PC-3 (cell line): ENCODE measurements at regions not wholly inside any gene's neighbourhood (a gene's known extent, or its start where the extent isn't known, plus 50 kb on each side); places are given as distances from the start of the nearest gene placed in this dataset.

Source experiments
- ATAC-seq: fragments of 200-7000 bp; cut with Tn5 transposase; 2 replicates; pipeline ENCODE4 v1.9.1; 2020; ENCODE audit warnings: mild to moderate bottlenecking, moderate library complexity
- BruUV-seq: library from RNA; stranded (reverse); fragments of 400-500 nt; replicated peaks from 2 replicates; lab custom pipeline; 2021; lab: Mats Ljungman, UMichigan
- CTCF ChIA-PET: fragments of 300-600 bp; sonication (Branson Sonifier 250); formaldehyde crosslinking; loops from one replicate; lab custom pipeline; 2022; ENCODE audit warnings: antibody characterized with exemption; lab: Charles Lee
- POLR2A ChIA-PET: fragments of 300-600 bp; sonication (Branson Sonifier 250); formaldehyde crosslinking; loops from one replicate; lab custom pipeline; 2022; ENCODE audit warnings: antibody characterized with exemption; ENCODE audit not compliant: unreplicated experiment; lab: Charles Lee
- DNase-seq: peaks from one replicate; pipeline ENCODE4 v3.0.0-alpha.2; 2015
- H2AFZ ChIP-seq: fragments of 300-600 bp; sonication (generic); 2 replicates; pipeline ENCODE4 v1.6.0; 2016; ENCODE audit warnings: antibody characterized with exemption, low read length
- H3F3A ChIP-seq: fragments of 300-600 bp; sonication (generic); one replicate; pipeline ENCODE4 v1.6.0; 2017; ENCODE audit warnings: antibody characterized with exemption, low read length, control low read depth, mild to moderate bottlenecking; ENCODE audit not compliant: unreplicated experiment
- H3K27ac ChIP-seq: fragments of 300-600 bp; sonication (generic); 2 replicates; pipeline ENCODE4 v1.5.1; 2016; ENCODE audit warnings: mild to moderate bottlenecking, low read length
- H3K27me3 ChIP-seq: fragments of 300-600 bp; sonication (generic); 2 replicates; pipeline ENCODE4 v1.6.1; 2016; ENCODE audit warnings: low read length, mixed read lengths
- H3K36me3 ChIP-seq: fragments of 300-600 bp; sonication (generic); 2 replicates; pipeline ENCODE4 v1.6.1; 2016; ENCODE audit warnings: low read depth, mixed run types, low read length, mixed read lengths
- H3K4me1 ChIP-seq: fragments of 300-600 bp; sonication (generic); 2 replicates; pipeline ENCODE4 v1.5.1; 2016; ENCODE audit warnings: low read length; ENCODE audit not compliant: insufficient read depth
- H3K4me2 ChIP-seq: fragments of 300-600 bp; sonication (generic); 2 replicates; pipeline ENCODE4 v1.6.0; 2016; ENCODE audit warnings: low read length
- H3K4me3 ChIP-seq: fragments of 300-600 bp; sonication (generic); 2 replicates; pipeline ENCODE4 v1.5.1; 2016; ENCODE audit warnings: mild to moderate bottlenecking, low read length, mixed read lengths
- H3K79me2 ChIP-seq: fragments of 300-600 bp; sonication (generic); 2 replicates; pipeline ENCODE4 v1.6.1; 2017; ENCODE audit warnings: low read length, mixed read lengths
- H3K9ac ChIP-seq: fragments of 300-600 bp; sonication (generic); 2 replicates; pipeline ENCODE4 v1.6.0; 2016; ENCODE audit warnings: mild to moderate bottlenecking, low read length
- H3K9me2 ChIP-seq: fragments of 300-600 bp; sonication (generic); replicated peaks from 2 replicates; pipeline ENCODE4 v1.6.1; 2016; ENCODE audit warnings: mixed run types, low read length, mixed read lengths
- H3K9me3 ChIP-seq: fragments of 300-600 bp; sonication (generic); 2 replicates; pipeline ENCODE4 v1.6.1; 2016; ENCODE audit warnings: low read length, mixed read lengths
- H4K20me1 ChIP-seq: fragments of 300-600 bp; sonication (generic); 2 replicates; pipeline ENCODE4 v1.6.1; 2016; ENCODE audit warnings: low read length, mixed read lengths
- EZH2 ChIP-seq: fragments of 300-600 bp; sonication (generic); IDR thresholded peaks from one replicate; pipeline ENCODE4 v1.6.1; 2017; ENCODE audit warnings: antibody characterized with exemption, mild to moderate bottlenecking, low read length; ENCODE audit not compliant: unreplicated experiment
- EZH2phosphoT487 ChIP-seq: fragments of 300-600 bp; sonication (generic); IDR thresholded peaks from 2 replicates; pipeline ENCODE4 v1.6.1; 2018; ENCODE audit warnings: mild to moderate bottlenecking, antibody characterized with exemption, low read length, borderline replicate concordance
- intact Hi-C: fragments of 100-400 bp; cut with micrococcal nuclease; formaldehyde crosslinking; loops from 2 replicates; pipeline ENCODE4 v1.9.0; 2023
- TF ChIP-seq, protein P1 (sequence below): fragments of 300-600 bp; sonication (generic); conservative IDR thresholded peaks from 2 replicates; pipeline ENCODE4 v1.5.1; 2017; ENCODE audit warnings: antibody characterized with exemption, low read depth, mild to moderate bottlenecking, low read length

DNA sequence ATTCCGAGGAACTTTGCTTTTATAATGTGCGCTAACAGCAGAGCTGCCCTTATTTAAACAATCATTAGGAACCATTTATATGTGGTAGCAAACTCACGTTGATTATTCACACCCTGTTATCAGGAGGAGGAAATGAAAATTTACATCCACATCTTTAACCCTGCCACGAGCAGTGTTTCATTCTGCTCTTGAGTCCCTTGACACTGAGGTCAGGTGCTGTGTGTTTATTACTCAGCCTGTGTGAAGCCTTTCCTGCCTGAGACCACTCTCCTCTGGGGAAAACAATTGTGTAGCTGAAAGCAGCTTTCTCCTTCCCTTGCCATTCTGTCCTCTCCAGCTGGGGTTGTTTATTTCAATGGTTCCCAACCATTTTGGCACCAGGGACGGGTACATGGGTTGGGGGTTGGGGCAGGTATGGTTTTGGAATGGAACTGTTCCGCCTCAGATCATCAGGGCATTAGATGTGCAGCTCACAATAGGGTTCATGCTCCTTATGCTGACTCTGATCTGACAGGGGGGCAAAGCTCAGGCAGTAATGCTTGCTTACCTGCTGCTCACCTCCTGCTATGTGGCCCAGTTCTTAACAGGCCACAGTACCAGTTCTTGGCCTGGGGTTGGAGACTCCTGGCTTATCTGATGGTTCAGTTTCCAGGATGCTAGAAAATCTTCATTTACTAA, 651.1 kb downstream of the TDRD15 start:
- Histone ChIP-seq H3K9ac (no peak overlapping the region), H3F3A (no peaks in the 10 kb centered on the region), H2AFZ (no peak overlapping the region), H3K27ac (no peak overlapping the region), H3K4me3 (no peak overlapping the region), H3K4me1 (no peaks in the 10 kb centered on the region), H4K20me1 (no peaks in the 10 kb centered on the region), H3K79me2 (no peaks in the 10 kb centered on the region), H3K4me2 (no peak overlapping the region), H3K36me3 (no peaks in the 10 kb centered on the region), H3K9me3 (peaks cover 24% of the 10 kb centered on the region; the same call in 1 of the 2 replicates), H3K27me3 (no peaks in the 10 kb centered on the region), H3K9me2 (no peaks in the 10 kb centered on the region)
- TF ChIP-seq EZH2phosphoT487, result no peak
- no peak for TF ChIP-seq EZH2
- TF ChIP-seq, protein P1, sequence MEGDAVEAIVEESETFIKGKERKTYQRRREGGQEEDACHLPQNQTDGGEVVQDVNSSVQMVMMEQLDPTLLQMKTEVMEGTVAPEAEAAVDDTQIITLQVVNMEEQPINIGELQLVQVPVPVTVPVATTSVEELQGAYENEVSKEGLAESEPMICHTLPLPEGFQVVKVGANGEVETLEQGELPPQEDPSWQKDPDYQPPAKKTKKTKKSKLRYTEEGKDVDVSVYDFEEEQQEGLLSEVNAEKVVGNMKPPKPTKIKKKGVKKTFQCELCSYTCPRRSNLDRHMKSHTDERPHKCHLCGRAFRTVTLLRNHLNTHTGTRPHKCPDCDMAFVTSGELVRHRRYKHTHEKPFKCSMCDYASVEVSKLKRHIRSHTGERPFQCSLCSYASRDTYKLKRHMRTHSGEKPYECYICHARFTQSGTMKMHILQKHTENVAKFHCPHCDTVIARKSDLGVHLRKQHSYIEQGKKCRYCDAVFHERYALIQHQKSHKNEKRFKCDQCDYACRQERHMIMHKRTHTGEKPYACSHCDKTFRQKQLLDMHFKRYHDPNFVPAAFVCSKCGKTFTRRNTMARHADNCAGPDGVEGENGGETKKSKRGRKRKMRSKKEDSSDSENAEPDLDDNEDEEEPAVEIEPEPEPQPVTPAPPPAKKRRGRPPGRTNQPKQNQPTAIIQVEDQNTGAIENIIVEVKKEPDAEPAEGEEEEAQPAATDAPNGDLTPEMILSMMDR, result no peak
- ATAC-seq (no peak), DNase-seq (no peak)
- BruUV-seq, result no TSS peak
- intact Hi-C loops, result no loop called here
- CTCF ChIA-PET, result no interaction called here
- POLR2A ChIA-PET, result no interaction called here

DNA sequence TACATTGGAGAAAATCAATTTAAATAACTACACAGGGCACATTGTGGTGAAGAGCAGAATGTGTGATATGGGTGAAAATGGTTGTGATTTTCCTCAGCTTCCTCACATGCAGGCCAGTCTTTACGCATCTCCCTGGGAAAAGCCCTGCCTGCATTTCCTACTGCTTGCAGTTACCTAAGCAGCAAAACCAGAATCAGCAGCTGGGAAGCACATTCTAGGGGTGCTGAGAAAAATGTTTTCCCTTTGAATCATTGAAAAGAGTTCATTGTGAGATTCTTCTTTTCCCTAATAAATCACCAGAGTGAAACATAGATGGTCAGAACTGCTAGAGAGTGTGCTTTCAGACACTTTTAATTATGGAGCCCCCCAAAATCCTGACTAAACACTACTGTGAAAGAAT, 656.0 kb downstream of the TDRD15 start:
- H3K9me2 ChIP-seq, result no peaks in the 10 kb centered on the region
- ATAC-seq (no peak), DNase-seq (no peak)
- intact Hi-C loops, result no loop called here
- no peaks in the 10 kb centered on the region for H4K20me1 ChIP-seq
- TF ChIP-seq, protein P1, result no peak
- TF ChIP-seq EZH2phosphoT487 (no peak), EZH2 (no peak)
- no peaks in the 10 kb centered on the region for H3K27me3 ChIP-seq
- H3K4me2 ChIP-seq, result no peak overlapping the region
- H3K79me2 ChIP-seq, result no peaks in the 10 kb centered on the region
- H3K4me1 ChIP-seq, result no peaks in the 10 kb centered on the region
- H3K27ac ChIP-seq, result no peak overlapping the region
- no TSS peak for BruUV-seq
- peaks cover 16% of the 10 kb centered on the region; the same call in 1 of the 2 replicates for H3K9me3 ChIP-seq
- ChIA-PET POLR2A (no interaction called here), CTCF (no interaction called here)
- no peak overlapping the region for H2AFZ ChIP-seq
- no peak overlapping the region for H3K9ac ChIP-seq
- no peaks in the 10 kb centered on the region for H3K36me3 ChIP-seq
- no peak overlapping the region for H3K4me3 ChIP-seq
- no peaks in the 10 kb centered on the region for H3F3A ChIP-seq

DNA sequence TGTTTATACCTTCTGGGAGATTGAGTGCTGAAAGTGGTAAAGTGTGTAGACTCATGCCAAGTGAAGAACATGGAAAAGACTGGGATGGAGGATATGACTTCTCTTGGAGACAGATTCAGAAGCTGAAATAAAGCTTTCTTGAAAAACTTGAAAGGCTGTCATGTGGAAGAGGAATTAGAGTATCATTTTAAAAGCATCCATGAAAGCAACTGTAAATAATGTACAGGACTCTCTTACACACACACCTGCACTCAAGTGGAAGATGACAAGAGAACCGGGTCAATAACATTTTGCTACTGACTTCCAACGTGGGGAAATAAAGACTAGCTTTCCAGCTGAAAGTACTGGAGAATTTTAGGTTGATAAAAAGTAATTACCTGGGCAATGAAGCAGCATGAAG, 658.2 kb downstream of the TDRD15 start:
- peaks cover 15% of the 10 kb centered on the region; the same call in 1 of the 2 replicates for H3K9me3 ChIP-seq
- H3K79me2 ChIP-seq, result no peaks in the 10 kb centered on the region
- no peaks in the 10 kb centered on the region for H3K9me2 ChIP-seq
- H3F3A ChIP-seq, result no peaks in the 10 kb centered on the region
- H3K4me1 ChIP-seq, result no peaks in the 10 kb centered on the region
- H3K4me3 ChIP-seq, result no peak overlapping the region
- BruUV-seq, result no TSS peak
- H3K36me3 ChIP-seq, result no peaks in the 10 kb centered on the region
- TF ChIP-seq, protein P1, result no peak
- no peak for TF ChIP-seq EZH2
- no peak for TF ChIP-seq EZH2phosphoT487
- intact Hi-C loops, result no loop called here
- ChIA-PET CTCF (no interaction called here), POLR2A (no interaction called here)
- H2AFZ ChIP-seq, result no peak overlapping the region
- ATAC-seq, result no peak
- H3K4me2 ChIP-seq, result no peak overlapping the region
- no peak overlapping the region for H3K9ac ChIP-seq
- H3K27ac ChIP-seq, result no peak overlapping the region
- H3K27me3 ChIP-seq, result no peaks in the 10 kb centered on the region
- no peaks in the 10 kb centered on the region for H4K20me1 ChIP-seq
- no peak for DNase-seq
